BLaER1 (cell line): ENCODE measurements at regions not wholly inside any gene's neighbourhood (a gene's known extent, or its start where the extent isn't known, plus 50 kb on each side); places are given as distances from the start of the nearest gene placed in this dataset.
"Not testable (repeated sequence)": the region's sequence is repeated elsewhere in the genome, so short reads cannot be mapped to it uniquely, and the experiment has no call there.

Experiments
- H3K27ac ChIP-seq: shearing (Covaris generic); formaldehyde crosslinking; 2 replicates; pipeline ENCODE4 v1.8.1; 2022
- H3K27me3 ChIP-seq: shearing (Covaris generic); formaldehyde crosslinking; 2 replicates; pipeline ENCODE4 v1.8.1; 2022
- H3K36me3 ChIP-seq: shearing (Covaris generic); formaldehyde crosslinking; 2 replicates; pipeline ENCODE4 v1.8.1; 2022
- H3K4me1 ChIP-seq: shearing (Covaris generic); formaldehyde crosslinking; 2 replicates; pipeline ENCODE4 v1.8.1; 2022
- H3K4me2 ChIP-seq: shearing (Covaris generic); formaldehyde crosslinking; 2 replicates; pipeline ENCODE4 v1.8.1; 2022
- H3K4me3 ChIP-seq: shearing (Covaris generic); formaldehyde crosslinking; 2 replicates; pipeline ENCODE4 v1.8.1; 2022
- H3K9ac ChIP-seq: shearing (Covaris generic); formaldehyde crosslinking; 2 replicates; pipeline ENCODE4 v1.8.1; 2022
- H3K9me3 ChIP-seq: shearing (Covaris generic); formaldehyde crosslinking; 2 replicates; pipeline ENCODE4 v1.8.1; 2022
- H4K20me1 ChIP-seq: shearing (Covaris generic); formaldehyde crosslinking; 2 replicates; pipeline ENCODE4 v1.8.1; 2022
- Cebpa-rat ChIP-seq: shearing (Covaris generic); IDR thresholded peaks from 2 replicates; pipeline ENCODE4 v1.8.1; 2022

DNA sequence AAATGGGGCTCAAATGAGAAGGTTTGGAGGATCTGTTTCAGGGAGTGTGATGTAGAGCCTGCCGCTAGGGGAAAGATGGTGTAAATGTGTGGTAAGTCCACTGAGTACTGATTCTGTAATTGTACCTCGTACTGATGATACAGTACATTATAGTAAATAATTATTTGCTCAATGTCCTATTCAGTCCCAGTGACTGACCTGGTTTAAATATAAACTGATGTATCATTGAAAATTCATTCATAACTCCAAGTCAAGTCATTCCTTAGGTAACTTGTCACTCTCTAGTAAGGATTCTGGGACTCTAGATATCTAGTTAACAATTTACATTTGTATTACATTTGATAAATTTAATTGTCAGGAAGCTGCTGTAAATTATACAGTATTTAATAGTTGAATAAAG lies 667.3 kb downstream of the DTWD2 start:
- no peaks in the 10 kb centered on the region for H3K4me1 ChIP-seq
- H3K4me3 ChIP-seq: no peak overlapping the region
- no peaks in the 10 kb centered on the region; the same call in 1 of the 2 replicates for H3K27me3 ChIP-seq
- H3K36me3 ChIP-seq: no peaks in the 10 kb centered on the region
- no peak overlapping the region for H3K9ac ChIP-seq
- no peak overlapping the region for H3K4me2 ChIP-seq
- no peak overlapping the region for H3K27ac ChIP-seq
- no peaks in the 10 kb centered on the region for H4K20me1 ChIP-seq
- peaks cover 17% of the 10 kb centered on the region for H3K9me3 ChIP-seq
- no peak for TF ChIP-seq Cebpa-rat

DNA sequence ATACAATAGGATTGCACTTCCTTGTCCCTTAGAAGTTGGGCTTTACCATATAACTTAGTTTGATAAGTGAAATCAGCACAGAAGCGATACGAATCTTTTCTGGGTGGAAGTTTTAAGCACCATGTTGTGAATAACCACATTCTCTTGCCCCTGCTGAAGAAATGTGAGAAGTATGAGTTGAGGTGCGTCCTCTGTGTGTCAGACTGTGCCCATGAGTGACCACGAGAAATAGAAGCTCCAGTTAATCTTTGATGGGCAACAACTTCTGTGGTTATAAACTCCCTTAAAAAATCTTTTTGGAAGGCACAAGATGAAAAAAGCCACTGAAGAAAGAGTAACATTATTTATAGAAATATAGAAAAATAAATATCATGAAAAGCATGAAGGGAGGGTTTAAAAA lies 668.2 kb downstream of the DTWD2 start:
- H3K9me3 ChIP-seq: peaks cover 17% of the 10 kb centered on the region
- no peak overlapping the region for H3K9ac ChIP-seq
- no peak overlapping the region for H3K4me2 ChIP-seq
- no peaks in the 10 kb centered on the region; the same call in 1 of the 2 replicates for H3K27me3 ChIP-seq
- H3K36me3 ChIP-seq: no peaks in the 10 kb centered on the region
- TF ChIP-seq Cebpa-rat: no peak
- H4K20me1 ChIP-seq: no peaks in the 10 kb centered on the region
- H3K27ac ChIP-seq: no peak overlapping the region
- no peaks in the 10 kb centered on the region for H3K4me1 ChIP-seq
- H3K4me3 ChIP-seq: no peak overlapping the region

GRCh38 chr5:118314931-118315330 lies 673.4 kb downstream of the DTWD2 start:
- Histone ChIP-seq H3K4me1 (no peaks in the 10 kb centered on the region), H4K20me1 (no peaks in the 10 kb centered on the region), H3K27me3 (no peaks in the 10 kb centered on the region), H3K9me3 (no peaks in the 10 kb centered on the region), H3K4me2 (no peak overlapping the region), H3K27ac (no peak overlapping the region), H3K36me3 (no peaks in the 10 kb centered on the region), H3K4me3 (no peak overlapping the region), H3K9ac (no peak overlapping the region)
- TF ChIP-seq Cebpa-rat: no peak

GRCh38 chr5:118311103-118311819 lies 677.1 kb downstream of the DTWD2 start:
- Histone ChIP-seq H3K9ac (no peak overlapping the region), H3K27ac (no peak overlapping the region), H4K20me1 (no peaks in the 10 kb centered on the region), H3K36me3 (no peaks in the 10 kb centered on the region), H3K4me3 (no peak overlapping the region), H3K9me3 (no peaks in the 10 kb centered on the region), H3K4me2 (no peak overlapping the region), H3K27me3 (no peaks in the 10 kb centered on the region), H3K4me1 (no peaks in the 10 kb centered on the region)
- TF ChIP-seq Cebpa-rat: no peak

DNA sequence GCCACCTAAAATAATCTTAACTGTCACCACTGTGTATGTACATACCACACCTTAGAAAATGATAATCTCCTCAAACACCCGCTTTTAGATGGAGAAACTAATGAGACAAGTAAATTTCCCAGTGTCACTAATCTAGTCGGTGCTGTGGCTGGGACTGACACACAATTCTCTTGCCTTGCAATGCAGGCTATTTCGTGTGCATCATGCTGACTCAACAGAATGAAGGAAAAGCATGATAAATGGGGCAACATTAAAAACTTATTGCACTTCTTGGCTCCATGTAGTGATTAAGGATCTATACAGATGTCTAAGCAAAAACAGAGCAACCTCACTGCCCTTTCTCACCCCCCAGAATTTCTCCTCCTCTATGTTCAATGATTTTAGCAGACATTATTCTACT lies 677.9 kb downstream of the DTWD2 start:
- no peak overlapping the region for H3K27ac ChIP-seq
- TF ChIP-seq Cebpa-rat: no peak
- H3K27me3 ChIP-seq: no peaks in the 10 kb centered on the region
- H3K4me1 ChIP-seq: no peaks in the 10 kb centered on the region
- no peaks in the 10 kb centered on the region for H4K20me1 ChIP-seq
- no peaks in the 10 kb centered on the region for H3K36me3 ChIP-seq
- H3K4me3 ChIP-seq: no peak overlapping the region
- no peak overlapping the region for H3K4me2 ChIP-seq
- no peak overlapping the region for H3K9ac ChIP-seq
- no peaks in the 10 kb centered on the region for H3K9me3 ChIP-seq

DNA sequence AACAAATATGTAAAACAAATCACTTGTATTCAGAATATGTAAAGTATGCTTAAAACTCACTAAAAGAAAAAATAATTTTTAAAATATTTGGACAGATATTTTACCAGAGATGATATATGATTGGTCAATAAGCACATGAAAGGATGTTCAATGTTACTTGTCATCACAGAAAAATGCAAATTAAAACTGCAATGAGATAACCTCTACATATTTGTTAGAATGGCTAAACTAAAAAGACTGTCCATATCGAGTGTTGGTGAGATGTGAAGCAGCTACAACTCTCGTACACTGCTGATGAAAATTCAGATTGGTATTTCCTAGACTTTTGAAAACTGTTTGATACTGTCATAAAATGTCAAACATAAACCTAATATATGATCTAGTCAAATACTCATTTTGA lies 685.1 kb downstream of the DTWD2 start:
- H3K36me3 ChIP-seq: no peaks in the 10 kb centered on the region
- H3K4me1 ChIP-seq: no peaks in the 10 kb centered on the region
- no peak overlapping the region for H3K4me2 ChIP-seq

DNA sequence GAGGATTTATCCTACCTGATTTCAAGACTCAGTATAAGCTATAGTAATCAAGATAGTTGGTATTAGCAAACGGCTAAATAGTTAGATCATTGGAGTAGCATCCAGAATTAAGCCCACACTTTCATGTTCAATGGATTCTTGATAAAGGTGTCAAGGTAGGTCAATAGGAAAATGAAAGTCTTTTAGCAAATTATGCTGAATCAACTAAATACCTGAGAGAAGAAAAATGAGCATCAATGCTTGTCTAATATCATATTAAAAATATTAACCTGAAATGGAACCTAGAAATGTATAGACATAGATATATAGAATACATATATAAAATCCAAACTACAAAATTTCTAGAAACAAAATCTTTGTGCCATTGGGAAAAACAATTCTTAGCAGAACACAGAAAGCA lies 685.6 kb downstream of the DTWD2 start:
- Histone ChIP-seq H3K27ac (no peak overlapping the region), H3K36me3 (no peaks in the 10 kb centered on the region), H3K4me1 (no peaks in the 10 kb centered on the region), H3K9me3 (no peaks in the 10 kb centered on the region), H3K4me3 (no peak overlapping the region), H3K9ac (no peak overlapping the region), H3K27me3 (no peaks in the 10 kb centered on the region), H4K20me1 (no peaks in the 10 kb centered on the region), H3K4me2 (no peak overlapping the region)
- TF ChIP-seq Cebpa-rat: no peak

More for the DNA sequence above, 685.1 kb downstream of the DTWD2 start:
- H4K20me1 ChIP-seq: no peaks in the 10 kb centered on the region
- no peak for TF ChIP-seq Cebpa-rat
- no peak overlapping the region for H3K4me3 ChIP-seq
- H3K9ac ChIP-seq: no peak overlapping the region
- H3K27ac ChIP-seq: no peak overlapping the region
- H3K27me3 ChIP-seq: no peaks in the 10 kb centered on the region
- no peaks in the 10 kb centered on the region for H3K9me3 ChIP-seq

- no peak overlapping the region for H3K9ac ChIP-seq
- H3K9me3 ChIP-seq: no peaks in the 10 kb centered on the region
- H3K27ac ChIP-seq: no peak overlapping the region
Measured at GRCh38 chr5:118301696-118302095, 686.7 kb downstream of the DTWD2 start.

DNA sequence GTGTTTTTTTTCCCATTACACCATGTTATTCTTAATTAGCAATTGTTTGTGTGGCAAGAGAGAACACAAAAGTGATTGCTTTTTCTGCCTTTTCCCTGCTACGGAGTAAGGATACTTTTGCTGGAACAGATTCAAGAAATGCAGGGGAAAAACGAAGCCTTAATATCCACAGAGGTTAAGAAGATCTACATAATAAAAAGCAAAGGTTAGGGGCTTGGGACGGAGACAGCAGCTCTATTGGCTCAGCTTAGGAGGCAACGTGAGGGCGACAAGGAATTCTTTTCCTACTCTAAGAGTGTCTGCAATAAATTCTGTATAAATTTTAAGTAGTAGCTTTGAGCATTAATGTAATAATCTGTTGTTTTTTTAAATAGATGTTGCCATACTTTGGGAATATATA lies 693.3 kb downstream of the DTWD2 start:
- Histone ChIP-seq H3K4me1 (no peaks in the 10 kb centered on the region), H3K36me3 (no peaks in the 10 kb centered on the region), H4K20me1 (no peaks in the 10 kb centered on the region), H3K27me3 (no peaks in the 10 kb centered on the region), H3K9me3 (no peaks in the 10 kb centered on the region), H3K4me3 (no peak overlapping the region), H3K27ac (no peak overlapping the region), H3K4me2 (no peak overlapping the region), H3K9ac (no peak overlapping the region)
- TF ChIP-seq Cebpa-rat: no peak

More at GRCh38 chr5:118301696-118302095, 686.7 kb downstream of the DTWD2 start:
- H3K36me3 ChIP-seq: no peaks in the 10 kb centered on the region
- no peaks in the 10 kb centered on the region for H3K4me1 ChIP-seq
- H3K4me2 ChIP-seq: no peak overlapping the region
- H3K27me3 ChIP-seq: no peaks in the 10 kb centered on the region
- no peaks in the 10 kb centered on the region for H4K20me1 ChIP-seq
- H3K4me3 ChIP-seq: no peak overlapping the region
- no peak for TF ChIP-seq Cebpa-rat

- no peak overlapping the region for H3K4me3 ChIP-seq
- no peaks in the 10 kb centered on the region for H3K4me1 ChIP-seq
- H3K27ac ChIP-seq: no peak overlapping the region
- H3K9me3 ChIP-seq: no peaks in the 10 kb centered on the region
- H3K9ac ChIP-seq: no peak overlapping the region
- no peaks in the 10 kb centered on the region for H3K27me3 ChIP-seq
- no peak overlapping the region for H3K4me2 ChIP-seq
- H4K20me1 ChIP-seq: no peaks in the 10 kb centered on the region
- no peak for TF ChIP-seq Cebpa-rat
- no peaks in the 10 kb centered on the region for H3K36me3 ChIP-seq
Measured at GRCh38 chr5:118293378-118293777, 695.0 kb downstream of the DTWD2 start.

GRCh38 chr5:118290204-118290603 lies 698.1 kb downstream of the DTWD2 start:
- Histone ChIP-seq H3K4me2 (no peak overlapping the region), H3K27ac (no peak overlapping the region), H3K9ac (no peak overlapping the region), H3K4me1 (no peaks in the 10 kb centered on the region), H4K20me1 (no peaks in the 10 kb centered on the region), H3K4me3 (no peak overlapping the region), H3K27me3 (no peaks in the 10 kb centered on the region), H3K9me3 (no peaks in the 10 kb centered on the region), H3K36me3 (no peaks in the 10 kb centered on the region)
- no peak for TF ChIP-seq Cebpa-rat

DNA sequence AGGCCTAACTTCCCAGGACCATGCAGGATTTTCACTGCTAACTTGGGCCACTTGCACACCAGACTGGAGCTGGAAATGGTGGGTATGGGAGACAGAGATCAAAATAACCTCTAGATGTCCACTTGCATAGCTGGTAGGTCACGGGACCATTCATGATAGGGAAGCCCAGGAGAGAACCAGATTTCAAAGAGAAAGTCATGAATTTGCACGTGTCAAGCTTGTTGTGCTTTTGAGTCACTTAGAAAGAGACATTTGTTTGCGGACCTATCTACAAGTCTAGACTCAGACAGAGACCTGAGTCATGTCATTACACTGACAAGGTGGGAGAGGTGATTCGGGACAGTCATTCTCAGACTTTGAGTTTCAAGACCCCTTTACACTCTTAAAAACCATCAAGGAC lies 704.1 kb downstream of the DTWD2 start:
- H3K9ac ChIP-seq, H3K27me3 ChIP-seq, H3K4me3 ChIP-seq, H4K20me1 ChIP-seq, H3K4me1 ChIP-seq, H3K36me3 ChIP-seq, H3K9me3 ChIP-seq, H3K27ac ChIP-seq, H3K4me2 ChIP-seq: not testable (repeated sequence)

- not testable (repeated sequence) for H3K9me3 ChIP-seq, H3K4me3 ChIP-seq, H3K4me1 ChIP-seq, H3K27ac ChIP-seq, H3K36me3 ChIP-seq, H3K4me2 ChIP-seq, H4K20me1 ChIP-seq, H3K9ac ChIP-seq, H3K27me3 ChIP-seq
Measured at GRCh38 chr5:118282480-118283038, 705.8 kb downstream of the DTWD2 start.
